Effector memory CD4-positive, alpha-beta T cell (primary cell): ENCODE measurements at regions not wholly inside any gene's neighbourhood (a gene's known extent, or its start where the extent isn't known, plus 50 kb on each side); places are given as distances from the start of the nearest gene placed in this dataset.

Experiments used
- DNase-seq, 3 donors: peaks; one replicate each; pipeline ENCODE4 v3.0.0-alpha.2; 2020
- H3K27ac ChIP-seq: 2 replicates; pipeline ENCODE4 v1.7.0; 2013; ENCODE audit warnings: mild to moderate bottlenecking, low read length, moderate library complexity; ENCODE audit not compliant: insufficient read depth, poor library complexity, severe bottlenecking
- H3K27me3 ChIP-seq: replicated peaks from 2 replicates; pipeline ENCODE4 v1.7.0; 2013; ENCODE audit warnings: mild to moderate bottlenecking, low read length; ENCODE audit not compliant: insufficient read depth, control insufficient read depth, poor library complexity, severe bottlenecking
- H3K36me3 ChIP-seq: 2 replicates; pipeline ENCODE4 v1.7.0; 2013; ENCODE audit warnings: mild to moderate bottlenecking, low read length, moderate library complexity; ENCODE audit not compliant: control insufficient read depth, insufficient read depth
- H3K4me1 ChIP-seq: 2 replicates; pipeline ENCODE4 v1.7.0; 2013; ENCODE audit warnings: low read length, mild to moderate bottlenecking; ENCODE audit not compliant: control insufficient read depth, insufficient read depth, poor library complexity, severe bottlenecking
- H3K4me3 ChIP-seq: 2 replicates; pipeline ENCODE4 v1.7.0; 2013; ENCODE audit warnings: low read length, low read depth, mild to moderate bottlenecking; ENCODE audit not compliant: insufficient read depth, poor library complexity, severe bottlenecking
- H3K9me3 ChIP-seq: 2 replicates; pipeline ENCODE4 v1.7.0; 2013; ENCODE audit warnings: mild to moderate bottlenecking, low read length, moderate library complexity; ENCODE audit not compliant: control insufficient read depth

GRCh38 chr3:107981471-107982111 lies 109.2 kb downstream of the CD47 start:
- Histone ChIP-seq H3K4me3 (no peak overlapping the region), H3K27ac (no peak overlapping the region), H3K9me3 (no peaks in the 10 kb centered on the region), H3K4me1 (peaks cover 34% of the 10 kb centered on the region), H3K27me3 (no peaks in the 10 kb centered on the region), H3K36me3 (no peaks in the 10 kb centered on the region)
- DNase-seq = no peak

- H3K4me1 ChIP-seq = peaks cover 52% of the 10 kb centered on the region
- no peaks in the 10 kb centered on the region for H3K27me3 ChIP-seq
- no peak overlapping the region for H3K4me3 ChIP-seq
Observed at GRCh38 chr3:107979538-107979937, 111.3 kb downstream of the CD47 start.

DNA sequence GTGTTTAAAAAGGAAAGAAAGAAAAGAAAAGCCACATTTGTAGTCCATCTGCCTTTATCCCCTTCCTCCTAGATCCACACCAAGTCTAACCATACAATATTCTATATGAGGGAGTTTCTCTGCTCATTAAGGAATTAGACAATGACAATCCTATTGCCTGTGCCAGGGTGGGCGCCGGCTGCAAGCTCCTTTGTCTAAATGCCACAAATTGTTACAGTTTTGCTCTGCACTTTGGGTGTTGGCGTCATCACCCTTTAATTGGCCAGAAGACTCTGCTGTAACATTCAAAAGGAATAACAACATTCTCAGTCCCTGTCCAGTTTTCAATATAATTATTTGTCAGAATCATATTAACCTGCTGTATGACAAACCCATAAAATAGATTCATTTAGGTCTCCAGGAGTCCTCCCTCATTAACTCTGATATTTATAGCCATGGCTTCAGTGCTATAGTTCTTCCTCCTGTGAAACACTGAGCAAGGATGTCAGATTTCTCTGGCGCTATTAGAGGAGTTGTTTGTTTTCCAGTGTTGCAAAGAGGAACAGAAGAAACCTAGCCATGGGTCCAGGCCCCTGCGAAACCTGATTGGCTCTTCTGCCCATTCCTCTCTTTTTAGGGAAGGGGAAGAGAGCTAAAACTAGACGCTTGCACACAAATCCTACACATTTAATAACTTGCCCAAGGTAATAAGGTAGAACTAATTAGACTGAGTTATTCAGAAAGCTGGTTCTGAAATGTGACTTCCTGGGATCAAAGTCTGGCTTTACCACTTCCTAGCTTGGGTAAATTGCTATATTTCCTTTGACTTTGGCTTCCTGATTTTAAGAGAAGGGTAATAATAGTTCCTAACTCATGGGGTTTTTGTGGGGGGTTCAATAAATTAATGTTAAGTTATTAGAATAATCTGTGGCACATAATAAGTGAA lies 112.4 kb downstream of the CD47 start:
- H3K27me3 ChIP-seq = no peaks in the 10 kb centered on the region
- H3K9me3 ChIP-seq = no peaks in the 10 kb centered on the region
- H3K4me3 ChIP-seq = peak overlapping the region; percentile 5
- no peak for DNase-seq
- H3K36me3 ChIP-seq = no peaks in the 10 kb centered on the region
- H3K27ac ChIP-seq = no peak overlapping the region
- H3K4me1 ChIP-seq = peaks cover 52% of the 10 kb centered on the region

More at GRCh38 chr3:107979538-107979937, 111.3 kb downstream of the CD47 start:
- no peak overlapping the region for H3K27ac ChIP-seq
- no peaks in the 10 kb centered on the region for H3K9me3 ChIP-seq
- H3K36me3 ChIP-seq = no peaks in the 10 kb centered on the region
- DNase-seq = no peak

- no peaks in the 10 kb centered on the region for H3K36me3 ChIP-seq
- H3K4me1 ChIP-seq = peaks cover 52% of the 10 kb centered on the region
- H3K9me3 ChIP-seq = no peaks in the 10 kb centered on the region
- H3K27me3 ChIP-seq = no peaks in the 10 kb centered on the region
- no peak overlapping the region for H3K27ac ChIP-seq
- DNase-seq = no peak
- H3K4me3 ChIP-seq = peak overlapping the region; percentile 5
Observed at GRCh38 chr3:107977221-107978130, 113.4 kb downstream of the CD47 start.

DNA sequence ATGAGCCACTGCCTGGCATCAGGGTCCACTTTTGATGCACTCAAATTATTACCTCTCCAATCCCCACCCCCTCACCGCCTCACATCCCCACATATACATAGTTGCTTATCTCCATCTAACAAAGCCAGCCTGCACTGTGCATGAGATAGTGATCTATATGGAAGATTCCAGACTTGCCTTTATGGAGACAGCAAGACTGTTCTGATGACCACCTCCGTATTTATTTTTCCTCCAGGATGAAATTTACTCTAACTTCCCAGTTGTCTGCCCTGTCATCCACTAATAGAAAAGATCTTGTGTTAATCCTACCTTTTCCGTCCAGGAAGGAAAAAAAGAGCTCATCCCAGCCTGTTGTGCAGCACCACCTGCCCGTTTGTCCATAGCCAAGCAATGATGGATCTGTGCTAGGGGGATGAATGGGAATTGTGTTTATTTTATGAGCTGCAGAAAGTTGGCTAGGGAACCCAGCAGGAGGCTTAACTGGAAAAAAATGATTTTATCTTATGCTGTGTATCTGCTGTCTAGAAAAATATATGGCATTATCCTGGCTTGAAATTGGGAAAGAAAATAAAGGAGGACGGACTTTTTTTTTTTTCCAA lies 114.5 kb downstream of the CD47 start:
- no peaks in the 10 kb centered on the region for H3K27me3 ChIP-seq
- H3K4me3 ChIP-seq = no peak overlapping the region
- no peaks in the 10 kb centered on the region for H3K9me3 ChIP-seq
- no peak overlapping the region for H3K27ac ChIP-seq
- no peak for DNase-seq
- H3K4me1 ChIP-seq = peaks cover 48% of the 10 kb centered on the region
- no peaks in the 10 kb centered on the region for H3K36me3 ChIP-seq

DNA sequence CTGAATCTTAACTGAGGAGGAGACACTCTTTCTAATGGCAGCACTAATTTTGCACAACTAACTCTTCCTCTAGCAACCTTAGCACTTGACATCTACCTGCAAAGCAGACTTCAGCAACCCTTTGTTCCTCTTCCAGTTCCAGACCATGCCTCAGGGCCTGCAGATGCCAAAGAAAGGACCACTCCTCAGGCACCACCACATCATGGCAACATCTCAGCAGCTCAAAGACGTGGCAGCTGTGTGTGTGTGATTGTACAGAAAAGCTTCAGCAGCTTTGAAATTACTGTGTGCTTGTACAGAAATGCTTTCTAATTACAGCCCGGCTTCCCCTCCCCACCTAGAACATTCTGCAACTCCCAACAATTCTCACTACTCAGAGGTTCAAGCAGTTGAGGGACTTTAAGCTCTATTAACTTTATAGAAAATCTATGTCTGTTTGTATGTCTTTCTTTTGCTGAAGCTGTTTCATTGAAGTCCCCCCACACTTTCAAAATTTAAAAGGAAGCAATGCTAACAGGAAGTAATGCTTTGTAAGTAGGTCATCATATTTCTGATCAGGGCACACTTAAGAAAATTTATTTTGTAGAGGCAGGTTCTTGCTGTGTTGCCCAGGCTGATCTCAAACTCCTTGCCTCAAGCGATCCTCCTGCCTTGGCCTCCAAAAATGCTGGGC lies 115.2 kb downstream of the CD47 start:
- no peak for DNase-seq
- Histone ChIP-seq H3K4me1 (peaks cover 48% of the 10 kb centered on the region), H3K27ac (no peak overlapping the region), H3K36me3 (no peaks in the 10 kb centered on the region), H3K9me3 (no peaks in the 10 kb centered on the region), H3K4me3 (no peak overlapping the region), H3K27me3 (no peaks in the 10 kb centered on the region)

DNA sequence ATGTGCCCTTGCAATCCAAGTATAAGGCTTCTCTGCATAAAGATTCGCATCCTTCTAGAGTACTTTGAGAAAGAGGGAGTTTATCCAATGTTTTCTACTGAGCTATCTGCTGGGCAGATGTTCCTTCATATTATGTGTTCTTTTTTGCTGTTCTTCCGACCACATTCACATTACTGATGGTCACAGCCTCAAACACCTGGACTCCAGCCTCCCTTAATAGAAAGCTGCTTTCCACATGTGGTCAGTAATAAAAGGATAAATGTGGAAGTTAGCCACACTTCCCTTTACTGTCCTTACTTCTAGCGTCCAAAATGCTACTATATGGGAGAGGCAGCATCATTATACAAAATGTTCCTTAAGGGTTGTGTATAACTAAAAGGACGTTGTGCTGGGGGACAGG lies 116.9 kb downstream of the CD47 start:
- no peak overlapping the region for H3K27ac ChIP-seq
- H3K4me1 ChIP-seq = peaks cover 44% of the 10 kb centered on the region
- no peak overlapping the region for H3K4me3 ChIP-seq
- no peaks in the 10 kb centered on the region for H3K27me3 ChIP-seq
- no peak for DNase-seq
- H3K9me3 ChIP-seq = no peaks in the 10 kb centered on the region
- H3K36me3 ChIP-seq = no peaks in the 10 kb centered on the region

GRCh38 chr3:107973152-107973551 lies 117.7 kb downstream of the CD47 start:
- Histone ChIP-seq H3K27me3 (no peaks in the 10 kb centered on the region), H3K36me3 (no peaks in the 10 kb centered on the region), H3K4me3 (no peak overlapping the region), H3K9me3 (no peaks in the 10 kb centered on the region), H3K4me1 (peaks cover 36% of the 10 kb centered on the region), H3K27ac (no peak overlapping the region)
- DNase-seq = no peak

DNA sequence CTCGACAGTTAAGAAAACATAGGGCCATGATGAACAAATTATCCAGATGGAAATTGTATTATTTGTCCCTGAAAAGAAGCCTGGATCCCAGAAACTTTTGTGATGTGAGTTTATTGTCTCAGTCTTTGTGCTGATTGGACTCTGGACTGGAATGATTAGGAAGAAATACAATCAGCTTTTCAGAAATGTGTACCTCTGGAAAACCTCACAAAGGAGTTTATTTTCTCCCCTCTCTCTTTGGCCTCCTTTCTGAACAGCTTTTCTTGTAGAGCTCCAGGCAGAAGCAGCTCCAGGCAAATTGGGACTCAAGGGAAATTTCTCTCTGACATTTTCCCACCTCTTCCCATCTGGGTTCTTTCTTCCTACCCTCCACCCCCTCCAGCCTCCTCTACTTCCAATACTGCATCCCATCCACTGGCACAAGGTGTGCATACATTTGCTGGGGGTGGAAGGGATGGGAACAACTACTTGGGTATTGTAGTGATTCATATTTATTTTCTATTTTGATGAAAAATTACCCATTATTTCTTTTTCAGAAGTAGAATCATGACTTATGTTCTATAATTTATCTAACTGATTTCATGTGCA lies 119.7 kb downstream of the CD47 start:
- peaks cover 17% of the 10 kb centered on the region for H3K4me1 ChIP-seq
- H3K27ac ChIP-seq = no peak overlapping the region
- H3K4me3 ChIP-seq = no peak overlapping the region
- no peaks in the 10 kb centered on the region for H3K9me3 ChIP-seq
- H3K36me3 ChIP-seq = no peaks in the 10 kb centered on the region
- no peak for DNase-seq
- no peaks in the 10 kb centered on the region for H3K27me3 ChIP-seq
